HepG2 (cell line): ENCODE measurements at regions not wholly inside any gene's neighbourhood (a gene's known extent, or its start where the extent isn't known, plus 50 kb on each side); places are given as distances from the start of the nearest gene placed in this dataset.

Experiments
- ATAC-seq: fragments of 200-7000 bp; cut with Tn5 transposase; 3 replicates; pipeline ENCODE4 v1.9.1; 2020; ENCODE audit warnings: mild to moderate bottlenecking, moderate library complexity
- BruUV-seq: library from RNA; stranded (reverse); fragments of 400-500 nt; replicated peaks from 2 replicates; lab custom pipeline; 2021; lab: Mats Ljungman, UMichigan
- CTCF ChIA-PET: fragments of 300-600 bp; formaldehyde crosslinking; extraction: SDS; loops from one replicate; lab custom pipeline; 2021; ENCODE audit warnings: low total read pairs, inconsistent platforms, low intra/inter-chr PET ratio; lab: Yijun Ruan, JAX
- POLR2A ChIA-PET: fragments of 350-600 bp; sonication (Branson Sonifier 250); formaldehyde crosslinking; loops from one replicate; lab custom pipeline; 2020; ENCODE audit warnings: antibody characterized with exemption, inconsistent platforms; lab: Yijun Ruan, JAX
- DNase-seq: peaks from one replicate; pipeline ENCODE4 v3.0.0-alpha.2; 2015; ENCODE audit warnings: low spot score
- FAIRE-seq: peaks from 3 replicates; lab custom pipeline; 2011; peaks lifted over from hg19 to GRCh38; lab: Jason Lieb, UNC
- H2AFZ ChIP-seq: one replicate; pipeline ENCODE4 v1.6.1; 2011; ENCODE audit warnings: low read length, inconsistent platforms
- H3K27ac ChIP-seq: fragments of 300-600 bp; 3 replicates; pipeline ENCODE4 v1.8.0; 2011; ENCODE audit warnings: mixed run types, mild to moderate bottlenecking, mixed read lengths, low read length, inconsistent platforms; ENCODE audit not compliant: insufficient read depth; ENCODE audit errors: extremely low read length
- H3K27me3 ChIP-seq, 2 experiments: fragments of 200-600 bp in 1 of 2; 2 replicates in 1 of 2; 3 replicates in 1 of 2; pipeline versions ENCODE4 v1.6.0 to v1.8.0; 2011; ENCODE audit warnings: low read length in 2 of 2, mild to moderate bottlenecking in 2 of 2, moderate library complexity in 2 of 2, inconsistent platforms in 1 of 2; ENCODE audit not compliant: insufficient read depth in 2 of 2, control insufficient read depth in 1 of 2
- H3K36me3 ChIP-seq, 2 experiments: fragments of 200-600 bp in 1 of 2; replicated peaks in 1 of 2; 2 replicates in 1 of 2; 3 replicates in 1 of 2; pipeline versions ENCODE4 v1.5.1 to v1.8.0; 2011; ENCODE audit warnings: low read length in 2 of 2, inconsistent platforms in 1 of 2; ENCODE audit not compliant: insufficient read depth in 2 of 2, control insufficient read depth in 1 of 2
- H3K4me1 ChIP-seq: 2 replicates; pipeline ENCODE4 v1.5.1; 2012; ENCODE audit warnings: low read length, inconsistent platforms; ENCODE audit not compliant: insufficient read depth
- H3K4me2 ChIP-seq: 2 replicates; pipeline ENCODE4 v1.6.0; 2011; ENCODE audit warnings: low read depth, low read length, inconsistent platforms
- H3K4me3 ChIP-seq, 3 experiments: fragments of 200-600 bp in 1 of 3; sonication (generic), shearing (Covaris generic) in 1 of 3; replicated peaks in 1 of 3; 2 replicates each; pipeline ENCODE4 v1.5.1; 2011 to 2016; ENCODE audit warnings: low read length in 3 of 3, inconsistent platforms in 2 of 3, low read depth in 2 of 3, mild to moderate bottlenecking in 2 of 3, control low read depth in 1 of 3, mixed read lengths in 1 of 3; ENCODE audit not compliant: insufficient read depth in 1 of 3
- H3K79me2 ChIP-seq: one replicate; pipeline ENCODE4 v1.6.1; 2011; ENCODE audit warnings: low read length, inconsistent platforms; ENCODE audit not compliant: insufficient read depth
- H3K9ac ChIP-seq: 2 replicates; pipeline ENCODE4 v1.6.0; 2011; ENCODE audit warnings: mild to moderate bottlenecking, low read depth, low read length, inconsistent platforms; ENCODE audit not compliant: insufficient read depth
- H3K9me3 ChIP-seq: 2 replicates; pipeline ENCODE4 v1.5.1; 2012; ENCODE audit warnings: mild to moderate bottlenecking, low read length
- H4K20me1 ChIP-seq: 2 replicates; pipeline ENCODE4 v1.6.0; 2011; ENCODE audit warnings: inconsistent platforms, mild to moderate bottlenecking, low read length, moderate library complexity; ENCODE audit not compliant: insufficient read depth
- CHD4 ChIP-seq: fragments of 200-600 bp; sonication (generic); IDR thresholded peaks from 2 replicates; pipeline ENCODE4 v1.7.0; 2017; ENCODE audit warnings: mild to moderate bottlenecking, low read length, borderline replicate concordance
- DPF2 ChIP-seq: sonication (generic); formaldehyde crosslinking; IDR thresholded peaks from 2 replicates; pipeline ENCODE4 v1.4.0; 2020; ENCODE audit warnings: mild to moderate bottlenecking, low read depth, missing genetic modification reagents, borderline replicate concordance
- EED ChIP-seq: sonication (generic); formaldehyde crosslinking; IDR thresholded peaks from 2 replicates; pipeline ENCODE4 v1.5.0; 2020; ENCODE audit warnings: mild to moderate bottlenecking, missing genetic modification reagents
- FOXM1 ChIP-seq: sonication (generic); formaldehyde crosslinking; IDR thresholded peaks from 2 replicates; pipeline ENCODE4 v1.5.0; 2020; ENCODE audit warnings: missing genetic modification reagents
- HDAC6 ChIP-seq: fragments of 200-600 bp; sonication (generic); IDR thresholded peaks from 2 replicates; pipeline ENCODE4 v1.7.0; 2017; ENCODE audit warnings: mild to moderate bottlenecking, antibody characterized with exemption, low read length, low read depth
- HHEX ChIP-seq: IDR thresholded peaks from 2 replicates; pipeline ENCODE4 v1.6.1; 2016; ENCODE audit warnings: control low read depth
- TBL1XR1 ChIP-seq: fragments of 150-350 bp; IDR thresholded peaks from 2 replicates; pipeline ENCODE4 v1.6.1; 2014; ENCODE audit warnings: borderline replicate concordance, low read length; ENCODE audit not compliant: partially characterized antibody
- TCF7L2 ChIP-seq: IDR thresholded peaks from 2 replicates; pipeline ENCODE4 v1.6.1; 2011; ENCODE audit warnings: mild to moderate bottlenecking, low read depth, low read length, moderate library complexity
- TGIF2 ChIP-seq: IDR thresholded peaks from 2 replicates; pipeline ENCODE4 v1.6.1; 2016; ENCODE audit warnings: control low read depth, missing compliant biosample characterization
- ZNF296 ChIP-seq: sonication (generic); formaldehyde crosslinking; conservative IDR thresholded peaks from 2 replicates; pipeline ENCODE4 v1.5.0; 2020; ENCODE audit warnings: mild to moderate bottlenecking, missing genetic modification reagents
- ZNF484 ChIP-seq: sonication (generic); formaldehyde crosslinking; IDR thresholded peaks from 2 replicates; pipeline ENCODE4 v1.5.1; 2020; ENCODE audit warnings: mild to moderate bottlenecking, low read depth, missing genetic modification reagents, borderline replicate concordance
- ZNF547 ChIP-seq: sonication (generic); formaldehyde crosslinking; IDR thresholded peaks from 2 replicates; pipeline ENCODE4 v1.5.1; 2020; ENCODE audit warnings: mild to moderate bottlenecking, missing genetic modification reagents
- ZNF768 ChIP-seq: sonication (generic); formaldehyde crosslinking; IDR thresholded peaks from 2 replicates; pipeline ENCODE4 v1.4.0; 2020; ENCODE audit warnings: missing genetic modification reagents
- WGBS: methylation state at CpG from one replicate; pipeline ENCODE4 v1.1.6; 2017; ENCODE audit warnings: low lambda C conversion rate; 5-methylcytosine and 5-hydroxymethylcytosine counted together
- in situ Hi-C: cut with HindIII; loops from 2 replicates; pipeline ENCODE4 v1.10.0; 2017; ENCODE audit warnings: low pct_unique_long_range_greater_than_20kb; ENCODE audit not compliant: extremely low pct_ligation_motif_present
- intact Hi-C: fragments of 100-400 bp; cut with micrococcal nuclease; formaldehyde crosslinking; loops from one replicate; pipeline ENCODE4 v1.10.0; 2022; ENCODE audit not compliant: unreplicated experiment

- Histone ChIP-seq H3K9me3 (no peaks in the 10 kb centered on the region), H2AFZ (no peak overlapping the region), H3K4me1 (no peaks in the 10 kb centered on the region), H3K27ac (no peak overlapping the region), H3K79me2 (no peaks in the 10 kb centered on the region), H3K4me2 (no peak overlapping the region), H3K9ac (no peak overlapping the region), H3K4me3 (no peak overlapping the region), H4K20me1 (no peaks in the 10 kb centered on the region), H3K36me3 (no peaks in the 10 kb centered on the region), H3K27me3 (peaks cover 3 to 80% of the 10 kb centered on the region in 2 experiments)
- in situ Hi-C loops = no loop called here
- WGBS = 4% methylated on average over 10 of the region's 10 CpGs
- TF ChIP-seq DPF2 (CRISPR knock-in tag) (no peak), ZNF484 (CRISPR knock-in tag) (no peak), ZNF768 (no peak), TBL1XR1 (no peak), HHEX (CRISPR knock-in tag) (peak; percentile 56; the same call in 1 of the 2 replicates), ZNF547 (CRISPR knock-in tag) (no peak)
- POLR2A ChIA-PET = no interaction called here
- ATAC-seq = no peak
- FAIRE-seq = no peak
- no TSS peak for BruUV-seq
- CTCF ChIA-PET = no interaction called here
- DNase-seq = no peak
- intact Hi-C loops = no loop called here
Observed at GRCh38 chr13:111533900-111534683, 213.7 kb downstream of the TEX29 start.

- Histone ChIP-seq H2AFZ (no peak overlapping the region), H3K4me2 (no peak overlapping the region), H3K79me2 (no peaks in the 10 kb centered on the region), H3K36me3 (no peaks in the 10 kb centered on the region), H3K9ac (no peak overlapping the region), H3K9me3 (no peaks in the 10 kb centered on the region), H4K20me1 (no peaks in the 10 kb centered on the region), H3K27me3 (peaks cover 3 to 79% of the 10 kb centered on the region in 2 experiments), H3K4me3 (no peak overlapping the region), H3K4me1 (no peaks in the 10 kb centered on the region), H3K27ac (no peak overlapping the region)
- ChIA-PET POLR2A (no interaction called here), CTCF (no interaction called here)
- no peak for FAIRE-seq
- intact Hi-C loops = no loop called here
- ATAC-seq = no peak
- 27% methylated on average over 21 of the region's 24 CpGs for WGBS
- TF ChIP-seq FOXM1 (CRISPR knock-in tag) (no peak), TCF7L2 (no peak), EED (CRISPR knock-in tag) (no peak), TGIF2 (CRISPR knock-in tag) (no peak), ZNF296 (CRISPR knock-in tag) (no peak), HDAC6 (no peak), CHD4 (no peak)
- in situ Hi-C loops = no loop called here
- no TSS peak for BruUV-seq
- DNase-seq = no peak
Observed at GRCh38 chr13:111534751-111535522, 214.5 kb downstream of the TEX29 start.
